ENCODE measurements at regions not wholly inside any gene's neighbourhood (a gene's known extent, or its start where the extent isn't known, plus 50 kb on each side); places are given as distances from the start of the nearest gene placed in this dataset.

DNA sequence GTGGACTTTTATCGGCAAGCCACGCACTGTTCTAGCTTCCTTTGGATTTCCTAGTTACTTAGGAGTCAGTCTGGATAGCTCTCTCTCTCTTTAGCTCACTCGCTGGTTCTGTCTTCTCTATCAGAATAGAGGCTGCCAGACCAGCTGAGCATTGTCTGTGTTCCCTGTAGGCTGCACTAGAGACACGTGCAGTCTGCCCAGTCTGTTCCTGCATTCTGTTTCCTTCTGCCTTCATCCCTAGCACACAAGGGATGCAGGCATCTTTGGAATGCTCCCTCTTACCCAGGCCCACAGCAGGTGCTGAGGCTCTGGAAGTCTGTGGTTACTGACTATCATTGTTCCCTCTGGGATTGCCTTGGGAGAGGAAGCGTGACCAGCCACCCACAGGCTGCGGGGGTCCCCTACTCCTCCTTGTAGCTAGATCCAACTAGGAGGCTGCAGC lies 322.8 kb downstream of the ZNF621 start:
- Histone ChIP-seq H3K4me1 (no peaks in the 10 kb centered on the region), H3K9me3 (no peaks in the 10 kb centered on the region), H3K36me3 (no peaks in the 10 kb centered on the region), H3K4me3 (replicated peaks in 1 of 3) (no peak overlapping the region), H3K27ac (no peak overlapping the region), H3K27me3 (no peaks in the 10 kb centered on the region)
- no peak for DNase-seq
- intact Hi-C loops (cut with DNase I), result no loop called here
- no peak for TF ChIP-seq POLR2A (IDR thresholded peaks at IDR 0.05)
- TF ChIP-seq, protein P1, sequence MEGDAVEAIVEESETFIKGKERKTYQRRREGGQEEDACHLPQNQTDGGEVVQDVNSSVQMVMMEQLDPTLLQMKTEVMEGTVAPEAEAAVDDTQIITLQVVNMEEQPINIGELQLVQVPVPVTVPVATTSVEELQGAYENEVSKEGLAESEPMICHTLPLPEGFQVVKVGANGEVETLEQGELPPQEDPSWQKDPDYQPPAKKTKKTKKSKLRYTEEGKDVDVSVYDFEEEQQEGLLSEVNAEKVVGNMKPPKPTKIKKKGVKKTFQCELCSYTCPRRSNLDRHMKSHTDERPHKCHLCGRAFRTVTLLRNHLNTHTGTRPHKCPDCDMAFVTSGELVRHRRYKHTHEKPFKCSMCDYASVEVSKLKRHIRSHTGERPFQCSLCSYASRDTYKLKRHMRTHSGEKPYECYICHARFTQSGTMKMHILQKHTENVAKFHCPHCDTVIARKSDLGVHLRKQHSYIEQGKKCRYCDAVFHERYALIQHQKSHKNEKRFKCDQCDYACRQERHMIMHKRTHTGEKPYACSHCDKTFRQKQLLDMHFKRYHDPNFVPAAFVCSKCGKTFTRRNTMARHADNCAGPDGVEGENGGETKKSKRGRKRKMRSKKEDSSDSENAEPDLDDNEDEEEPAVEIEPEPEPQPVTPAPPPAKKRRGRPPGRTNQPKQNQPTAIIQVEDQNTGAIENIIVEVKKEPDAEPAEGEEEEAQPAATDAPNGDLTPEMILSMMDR (IDR thresholded peaks at IDR 0.05), result no peak
- 69 to 73% methylated on average over 6 of the region's 6 CpGs for WGBS, 2 donors

DNA sequence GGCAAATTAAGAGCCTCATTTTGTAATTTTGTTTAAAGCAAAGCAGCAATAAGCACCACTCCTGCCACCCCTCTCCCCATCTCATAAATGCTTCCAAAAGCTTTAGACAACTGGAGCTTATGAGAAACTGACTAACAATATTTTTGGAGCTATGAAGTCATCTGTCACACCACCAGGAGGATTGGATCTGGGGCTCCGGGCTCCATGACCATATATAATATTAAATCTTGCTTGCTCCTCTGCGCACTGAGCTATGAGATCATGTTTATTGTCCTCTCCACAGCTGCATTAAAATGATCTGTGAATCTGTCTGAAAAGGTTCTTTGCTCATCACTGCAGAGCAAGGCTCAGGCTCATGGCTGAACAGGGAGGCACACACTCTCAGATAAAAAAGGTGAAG lies 323.7 kb downstream of the ZNF621 start:
- TF ChIP-seq POLR2A (IDR thresholded peaks at IDR 0.05), result no peak
- TF ChIP-seq, protein P1 (IDR thresholded peaks at IDR 0.05), result no peak
- Histone ChIP-seq H3K9me3 (no peaks in the 10 kb centered on the region), H3K36me3 (no peaks in the 10 kb centered on the region), H3K4me1 (no peaks in the 10 kb centered on the region), H3K27ac (no peak overlapping the region), H3K27me3 (no peaks in the 10 kb centered on the region), H3K4me3 (replicated peaks in 1 of 3) (no peak overlapping the region)
- WGBS, 2 donors, result 86 to 96% methylated on average over 2 of the region's 2 CpGs
- no peak for DNase-seq
- intact Hi-C loops (cut with DNase I), result no loop called here

DNA sequence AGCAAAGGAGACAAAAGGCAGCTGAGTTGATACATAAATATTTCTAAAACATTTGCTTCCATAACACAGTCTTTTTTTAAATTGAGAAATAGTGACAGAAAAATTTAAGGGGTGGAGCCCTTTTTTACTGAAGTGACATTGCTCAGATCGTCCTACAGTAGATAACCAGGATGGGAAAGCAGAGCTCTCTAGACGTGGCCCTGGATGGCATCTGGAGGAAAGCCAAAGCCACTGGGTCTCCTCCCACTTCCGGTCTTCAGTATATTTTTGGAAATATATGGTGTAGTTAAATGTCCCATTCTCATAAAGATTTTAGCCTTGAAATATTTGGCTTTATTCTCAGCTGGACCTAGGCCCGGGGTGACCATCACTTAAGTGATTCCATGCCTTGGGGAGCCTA lies 326.1 kb downstream of the ZNF621 start:
- 74 to 79% methylated on average over 4 of the region's 4 CpGs for WGBS, 2 donors
- no peaks in the 10 kb centered on the region for H3K36me3 ChIP-seq
- TF ChIP-seq, protein P1 (IDR thresholded peaks at IDR 0.05), result no peak
- TF ChIP-seq POLR2A (IDR thresholded peaks at IDR 0.05), result no peak
- H3K27ac ChIP-seq, result no peak overlapping the region
- no peaks in the 10 kb centered on the region for H3K9me3 ChIP-seq
- no peak overlapping the region for H3K4me3 ChIP-seq (replicated peaks in 1 of 3)
- H3K4me1 ChIP-seq, result no peaks in the 10 kb centered on the region
- intact Hi-C loops (cut with DNase I), result no loop called here
- DNase-seq, result no peak
- H3K27me3 ChIP-seq, result no peaks in the 10 kb centered on the region

DNA sequence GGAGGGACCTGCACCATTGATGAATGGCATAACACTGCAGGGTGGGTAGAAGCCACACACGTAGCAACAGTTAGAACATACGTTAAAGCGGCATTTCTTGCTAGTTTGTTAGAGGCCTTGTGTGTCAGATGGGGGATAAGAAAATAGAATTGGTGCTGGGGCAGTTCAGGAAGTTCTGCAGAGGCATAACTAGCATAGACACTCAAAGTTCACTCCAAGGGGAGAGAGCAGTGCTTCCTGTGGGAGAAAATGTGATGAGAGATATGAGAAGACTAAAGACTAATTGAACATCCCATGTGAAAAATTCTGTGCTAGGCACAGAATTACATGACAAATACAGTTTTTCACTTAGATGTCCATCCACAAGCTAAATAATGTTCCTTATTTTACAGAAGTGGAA lies 327.1 kb downstream of the ZNF621 start:
- TF ChIP-seq, protein P1 (IDR thresholded peaks at IDR 0.05), result no peak
- no peak for TF ChIP-seq POLR2A (IDR thresholded peaks at IDR 0.05)
- intact Hi-C loops (cut with DNase I), result no loop called here
- Histone ChIP-seq H3K36me3 (no peaks in the 10 kb centered on the region), H3K27me3 (no peaks in the 10 kb centered on the region), H3K27ac (no peak overlapping the region), H3K4me3 (replicated peaks in 1 of 3) (no peak overlapping the region), H3K9me3 (no peaks in the 10 kb centered on the region), H3K4me1 (no peaks in the 10 kb centered on the region)
- 83 to 96% methylated on average over 3 of the region's 3 CpGs for WGBS, 2 donors
- DNase-seq, result no peak

DNA sequence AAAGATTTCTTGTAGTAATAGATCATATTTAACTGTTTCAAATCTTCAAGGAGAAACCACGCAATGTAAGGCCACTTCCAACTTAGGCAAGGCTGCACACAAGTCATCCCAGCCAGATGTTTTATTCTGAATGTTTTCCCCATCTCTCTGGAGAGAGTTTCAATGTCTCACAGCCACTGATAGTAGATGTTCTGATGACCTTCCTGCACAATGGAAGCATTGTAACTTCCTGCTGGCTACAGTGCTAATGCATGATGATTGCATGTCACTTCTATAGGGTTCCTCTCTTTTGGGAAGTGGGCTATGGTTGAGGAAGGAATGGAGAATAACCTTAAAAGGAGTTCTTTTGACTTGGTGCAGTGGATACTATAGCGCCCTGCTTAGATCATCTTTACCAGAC lies 328.0 kb downstream of the ZNF621 start:
- no peak for TF ChIP-seq POLR2A (IDR thresholded peaks at IDR 0.05)
- TF ChIP-seq, protein P1 (IDR thresholded peaks at IDR 0.05), result no peak
- H3K9me3 ChIP-seq, result no peaks in the 10 kb centered on the region
- no peaks in the 10 kb centered on the region for H3K36me3 ChIP-seq
- no peaks in the 10 kb centered on the region for H3K4me1 ChIP-seq
- no peak overlapping the region for H3K4me3 ChIP-seq (replicated peaks in 1 of 3)
- no peak for DNase-seq
- H3K27ac ChIP-seq, result no peak overlapping the region
- no peaks in the 10 kb centered on the region for H3K27me3 ChIP-seq
- intact Hi-C loops (cut with DNase I), result no loop called here
- WGBS, 2 donors, result 90 to 97% methylated on average over 2 of the region's 2 CpGs

Data from thyroid gland (tissue), 4 donors.